H9 (cell line): ENCODE measurements at regions not wholly inside any gene's neighbourhood (a gene's known extent, or its start where the extent isn't known, plus 50 kb on each side); places are given as distances from the start of the nearest gene placed in this dataset.

ENCODE experiments used
- DNase-seq: peaks from one replicate; pipeline ENCODE4 v3.0.0-alpha.2; 2017
- H2AFZ ChIP-seq: one replicate; pipeline ENCODE4 v1.6.1; 2013; ENCODE audit warnings: mild to moderate bottlenecking, low read length, control low read depth, moderate library complexity
- H2AK5ac ChIP-seq: 2 replicates; pipeline ENCODE4 v1.6.1; 2013; ENCODE audit warnings: low read length, control low read depth, mixed read lengths; ENCODE audit not compliant: insufficient read length
- H2BK120ac ChIP-seq: one replicate; pipeline ENCODE4 v1.6.1; 2013; ENCODE audit warnings: low read depth, mild to moderate bottlenecking, low read length, control low read depth, inconsistent platforms; ENCODE audit not compliant: poor library complexity, severe bottlenecking
- H2BK12ac ChIP-seq: 2 replicates; pipeline ENCODE4 v1.6.1; 2013; ENCODE audit warnings: low read length, control low read depth, mixed read lengths, low read depth; ENCODE audit not compliant: insufficient read length
- H2BK15ac ChIP-seq: 2 replicates; pipeline ENCODE4 v1.6.1; 2013; ENCODE audit warnings: low read depth, low read length, control low read depth
- H2BK20ac ChIP-seq: one replicate; pipeline ENCODE4 v1.6.1; 2013; ENCODE audit warnings: low read depth, mild to moderate bottlenecking, low read length, control low read depth, inconsistent platforms; ENCODE audit not compliant: poor library complexity, severe bottlenecking
- H2BK5ac ChIP-seq: 2 replicates; pipeline ENCODE4 v1.6.1; 2013; ENCODE audit warnings: low read length, control low read depth, mixed read lengths; ENCODE audit not compliant: insufficient read length
- H3K14ac ChIP-seq: 2 replicates; pipeline ENCODE4 v1.6.1; 2013; ENCODE audit warnings: low read length, control low read depth; ENCODE audit not compliant: insufficient read depth
- H3K18ac ChIP-seq: 2 replicates; pipeline ENCODE4 v1.6.1; 2013; ENCODE audit warnings: low read depth, mild to moderate bottlenecking, mixed read lengths, low read length, control low read depth; ENCODE audit not compliant: insufficient read length
- H3K23ac ChIP-seq: 2 replicates; pipeline ENCODE4 v1.6.1; 2013; ENCODE audit warnings: low read length, control low read depth, mixed read lengths, low read depth; ENCODE audit not compliant: insufficient read length
- H3K23me2 ChIP-seq: 2 replicates; pipeline ENCODE4 v1.6.1; 2013; ENCODE audit warnings: low read depth, mild to moderate bottlenecking, mixed read lengths, low read length, control low read depth; ENCODE audit not compliant: insufficient read length, poor library complexity, severe bottlenecking
- H3K27ac ChIP-seq: 2 replicates; pipeline ENCODE4 v1.5.1; 2013; ENCODE audit warnings: low read length, control low read depth, mixed read lengths, low read depth; ENCODE audit not compliant: insufficient read length
- H3K27me3 ChIP-seq: 2 replicates; pipeline ENCODE4 v1.6.1; 2013; ENCODE audit warnings: low read length, control low read depth, inconsistent platforms; ENCODE audit not compliant: insufficient read depth
- H3K4ac ChIP-seq: 2 replicates; pipeline ENCODE4 v1.6.1; 2013; ENCODE audit warnings: low read depth, mild to moderate bottlenecking, control low read depth, inconsistent platforms, low read length, moderate library complexity
- H3K4me1 ChIP-seq: 2 replicates; pipeline ENCODE4 v1.6.1; 2013; ENCODE audit warnings: low read length, control low read depth, inconsistent platforms; ENCODE audit not compliant: insufficient read depth
- H3K4me2 ChIP-seq: 2 replicates; pipeline ENCODE4 v1.6.1; 2013; ENCODE audit warnings: low read length, control low read depth, mixed read lengths; ENCODE audit not compliant: insufficient read length, insufficient read depth
- H3K56ac ChIP-seq: 2 replicates; pipeline ENCODE4 v1.6.1; 2013; ENCODE audit warnings: low read depth, mild to moderate bottlenecking, mixed read lengths, low read length, control low read depth; ENCODE audit not compliant: insufficient read length
- H3K79me1 ChIP-seq: 2 replicates; pipeline ENCODE4 v1.6.1; 2013; ENCODE audit warnings: low read depth, mild to moderate bottlenecking, moderate library complexity, low read length, control low read depth, inconsistent platforms; ENCODE audit not compliant: insufficient read depth, poor library complexity, severe bottlenecking
- H3K79me2 ChIP-seq: 2 replicates; pipeline ENCODE4 v1.6.1; 2013; ENCODE audit warnings: low read length, control low read depth, inconsistent platforms; ENCODE audit not compliant: insufficient read depth
- H3K9ac ChIP-seq: 2 replicates; pipeline ENCODE4 v1.6.1; 2013; ENCODE audit warnings: low read length, control low read depth, mixed read lengths; ENCODE audit not compliant: insufficient read length; ENCODE audit errors: extremely low read depth
- H3K9me3 ChIP-seq: one replicate; pipeline ENCODE4 v1.6.1; 2013; ENCODE audit warnings: low read depth, low read length, inconsistent platforms; ENCODE audit not compliant: control insufficient read depth
- H3T11ph ChIP-seq: one replicate; pipeline ENCODE4 v1.6.1; 2013; ENCODE audit warnings: mild to moderate bottlenecking, low read length, control low read depth, inconsistent platforms
- H4K20me1 ChIP-seq: one replicate; pipeline ENCODE4 v1.6.1; 2013; ENCODE audit not compliant: control insufficient read depth, insufficient read length, insufficient read depth
- H4K5ac ChIP-seq: 2 replicates; pipeline ENCODE4 v1.6.1; 2013; ENCODE audit warnings: low read depth, mild to moderate bottlenecking, mixed read lengths, low read length, control low read depth; ENCODE audit not compliant: insufficient read length
- H4K8ac ChIP-seq: replicated peaks from 2 replicates; pipeline ENCODE4 v1.6.1; 2013; ENCODE audit warnings: low read length, control low read depth, mixed read lengths, low read depth; ENCODE audit not compliant: insufficient read length
- H4K91ac ChIP-seq: 2 replicates; pipeline ENCODE4 v1.6.1; 2013; ENCODE audit warnings: low read depth, mild to moderate bottlenecking, moderate library complexity, mixed read lengths, low read length, control low read depth; ENCODE audit not compliant: insufficient read length
- H3K27ac Mint-ChIP-seq, 3 experiments: 2 replicates in 2 of 3; 3 replicates in 1 of 3; pipeline ENCODE4 v1.8.0; 2020 to 2021; ENCODE audit warnings: mixed read lengths in 3 of 3, mild to moderate bottlenecking in 1 of 3, moderate library complexity in 1 of 3
- H3K27me3 Mint-ChIP-seq: 2 replicates; pipeline ENCODE4 v1.8.0; 2021; ENCODE audit warnings: low read depth, mild to moderate bottlenecking, moderate library complexity, mixed read lengths
- H3K36me3 Mint-ChIP-seq, 3 experiments: 2 replicates in 2 of 3; 3 replicates in 1 of 3; pipeline ENCODE4 v1.8.0; 2020 to 2021; ENCODE audit warnings: low read depth in 3 of 3, mixed read lengths in 3 of 3; ENCODE audit not compliant: insufficient read depth in 1 of 3
- H3K4me1 Mint-ChIP-seq, 2 experiments: 2 replicates each; pipeline ENCODE4 v1.8.0; 2020; ENCODE audit warnings: mixed read lengths in 2 of 2
- H3K4me3 Mint-ChIP-seq, 2 experiments: 2 replicates in 1 of 2; 3 replicates in 1 of 2; pipeline ENCODE4 v1.8.0; 2020 to 2021; ENCODE audit warnings: mild to moderate bottlenecking in 2 of 2, mixed read lengths in 2 of 2, moderate library complexity in 1 of 2
- H3K9me3 Mint-ChIP-seq, 2 experiments: 2 replicates in 1 of 2; 3 replicates in 1 of 2; pipeline ENCODE4 v1.8.0; 2020; ENCODE audit warnings: mild to moderate bottlenecking in 2 of 2, mixed read lengths in 2 of 2, moderate library complexity in 1 of 2
- WGBS: extraction: QIAGEN DNeasy Blood & Tissue Kit; methylation state at CpG from one replicate; pipeline ENCODE4 v1.1.7; 2013; ENCODE audit warnings: missing lambda C conversion rate, low lambda C conversion rate, mixed read lengths; ENCODE audit not compliant: insufficient read length; ENCODE audit errors: extremely low coverage; 5-methylcytosine and 5-hydroxymethylcytosine counted together
- TF ChIP-seq, protein P1 (sequence below): fragments of 200-600 bp; sonication (generic); conservative IDR thresholded peaks from 3 replicates; pipeline ENCODE4 v1.8.0; 2021; ENCODE audit warnings: antibody characterized with exemption, mild to moderate bottlenecking

- no peaks in the 10 kb centered on the region for H3K9me3 ChIP-seq
- H4K20me1 ChIP-seq = no peaks in the 10 kb centered on the region
- no peak overlapping the region for H4K91ac ChIP-seq
- H3K23ac ChIP-seq = no peak overlapping the region
- H2BK20ac ChIP-seq = no peak overlapping the region
- WGBS = no CpG with 5 or more reads among the region's 3 CpGs
- H4K8ac ChIP-seq = no peak overlapping the region
- H4K5ac ChIP-seq = no peak overlapping the region
- Mint-ChIP-seq H3K9me3 (no peaks in the 10 kb centered on the region), H3K36me3 (no peaks in the 10 kb centered on the region), H3K4me3 (no peak overlapping the region), H3K4me1 (no peaks in the 10 kb centered on the region), H3K27me3 (no peaks in the 10 kb centered on the region), H3K27ac (no peak overlapping the region)
- no peak overlapping the region for H2BK12ac ChIP-seq
- no peaks in the 10 kb centered on the region for H3K79me1 ChIP-seq
- H2BK15ac ChIP-seq = no peak overlapping the region
- H2AK5ac ChIP-seq = no peak overlapping the region
- TF ChIP-seq, protein P1, sequence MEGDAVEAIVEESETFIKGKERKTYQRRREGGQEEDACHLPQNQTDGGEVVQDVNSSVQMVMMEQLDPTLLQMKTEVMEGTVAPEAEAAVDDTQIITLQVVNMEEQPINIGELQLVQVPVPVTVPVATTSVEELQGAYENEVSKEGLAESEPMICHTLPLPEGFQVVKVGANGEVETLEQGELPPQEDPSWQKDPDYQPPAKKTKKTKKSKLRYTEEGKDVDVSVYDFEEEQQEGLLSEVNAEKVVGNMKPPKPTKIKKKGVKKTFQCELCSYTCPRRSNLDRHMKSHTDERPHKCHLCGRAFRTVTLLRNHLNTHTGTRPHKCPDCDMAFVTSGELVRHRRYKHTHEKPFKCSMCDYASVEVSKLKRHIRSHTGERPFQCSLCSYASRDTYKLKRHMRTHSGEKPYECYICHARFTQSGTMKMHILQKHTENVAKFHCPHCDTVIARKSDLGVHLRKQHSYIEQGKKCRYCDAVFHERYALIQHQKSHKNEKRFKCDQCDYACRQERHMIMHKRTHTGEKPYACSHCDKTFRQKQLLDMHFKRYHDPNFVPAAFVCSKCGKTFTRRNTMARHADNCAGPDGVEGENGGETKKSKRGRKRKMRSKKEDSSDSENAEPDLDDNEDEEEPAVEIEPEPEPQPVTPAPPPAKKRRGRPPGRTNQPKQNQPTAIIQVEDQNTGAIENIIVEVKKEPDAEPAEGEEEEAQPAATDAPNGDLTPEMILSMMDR = no peak
- H2BK5ac ChIP-seq = no peak overlapping the region
- H2BK120ac ChIP-seq = no peak overlapping the region
- H3K9ac ChIP-seq = no peak overlapping the region
- no peak overlapping the region for H3K18ac ChIP-seq
- H3K27me3 ChIP-seq = no peaks in the 10 kb centered on the region
- H3K23me2 ChIP-seq = no peaks in the 10 kb centered on the region
- no peak overlapping the region for H3K56ac ChIP-seq
- H3K14ac ChIP-seq = no peak overlapping the region
- H3T11ph ChIP-seq = no peak overlapping the region
- no peak for DNase-seq
- H3K79me2 ChIP-seq = no peaks in the 10 kb centered on the region
- H3K4me2 ChIP-seq = no peak overlapping the region
- no peaks in the 10 kb centered on the region for H3K4me1 ChIP-seq
- H3K27ac ChIP-seq = no peak overlapping the region
- no peak overlapping the region for H3K4ac ChIP-seq
- no peak overlapping the region for H2AFZ ChIP-seq
Observed at GRCh38 chr10:59082249-59082648, 94.2 kb upstream of the PHYHIPL start.
